CD4-positive, alpha-beta T cell treated with Interleukin-2 at 100 ng/mL for 4 hours (primary cell): ENCODE measurements at regions not wholly inside any gene's neighbourhood (a gene's known extent, or its start where the extent isn't known, plus 50 kb on each side); places are given as distances from the start of the nearest gene placed in this dataset.
A peak's percentile ranks its signal among the peaks of the same experiment; 100 is the strongest.

Source experiments
- DNase-seq: peaks from one replicate; pipeline ENCODE4 v3.0.0-alpha.2; 2020; ENCODE audit warnings: low spot score

DNA sequence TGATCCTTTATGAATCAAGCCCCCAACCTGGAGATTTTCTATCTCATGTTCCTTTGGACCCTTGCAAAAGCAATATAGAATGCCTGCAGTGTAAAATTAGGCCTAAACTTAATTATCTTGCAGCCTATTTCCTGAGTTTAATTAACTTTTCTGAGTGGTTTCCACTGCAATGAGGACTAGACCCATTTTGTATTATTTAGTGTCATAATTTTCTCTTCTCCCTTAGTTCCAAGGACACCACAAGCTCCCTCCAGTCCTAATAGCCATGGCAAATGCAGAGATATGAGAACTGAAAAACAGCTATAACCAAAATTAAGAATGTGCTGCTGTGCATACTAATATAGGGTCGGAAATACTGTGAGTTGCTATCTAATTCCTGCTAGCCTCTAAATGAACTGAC is 90.9 kb upstream of the GRAMD2B start:
- DNase-seq: no peak

DNA sequence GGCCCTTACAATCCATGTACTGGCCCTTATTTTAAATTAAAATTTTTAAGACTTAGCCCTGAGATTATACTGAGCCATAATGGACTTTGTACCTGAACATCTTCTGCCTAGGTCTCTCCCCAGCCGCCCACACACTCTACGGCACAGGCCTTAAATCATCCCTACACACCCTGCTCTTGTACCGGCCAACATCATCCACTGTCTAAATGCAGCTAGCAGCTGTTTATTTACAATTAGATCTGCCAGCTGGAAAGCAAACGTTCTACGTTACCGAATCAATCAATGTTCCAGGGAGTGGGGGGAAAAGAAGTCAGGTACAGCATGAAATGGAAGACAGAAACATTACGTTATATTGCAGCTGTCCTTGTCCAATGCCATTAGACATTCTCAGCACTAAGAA is 88.4 kb upstream of the GRAMD2B start:
- no peak for DNase-seq

DNA sequence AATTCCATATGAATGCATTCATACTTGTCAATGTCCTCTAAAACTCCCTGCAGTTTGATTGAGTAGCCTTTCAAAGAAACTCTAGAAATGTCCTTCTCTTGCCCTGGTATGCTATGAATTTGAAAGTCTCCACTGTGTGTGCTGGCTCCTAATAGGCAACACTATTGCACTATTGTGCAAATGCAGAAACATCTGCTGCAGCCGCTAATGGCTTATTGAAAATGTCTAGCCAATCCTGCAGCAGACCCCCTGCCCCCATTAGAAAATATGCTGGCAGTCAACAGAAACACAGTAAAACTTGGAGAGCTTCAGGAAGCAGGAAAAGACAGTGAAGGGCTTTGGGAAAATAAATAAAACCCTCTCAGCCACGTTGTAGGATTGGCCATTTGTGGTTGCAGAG is 87.3 kb upstream of the GRAMD2B start:
- DNase-seq: no peak

DNA sequence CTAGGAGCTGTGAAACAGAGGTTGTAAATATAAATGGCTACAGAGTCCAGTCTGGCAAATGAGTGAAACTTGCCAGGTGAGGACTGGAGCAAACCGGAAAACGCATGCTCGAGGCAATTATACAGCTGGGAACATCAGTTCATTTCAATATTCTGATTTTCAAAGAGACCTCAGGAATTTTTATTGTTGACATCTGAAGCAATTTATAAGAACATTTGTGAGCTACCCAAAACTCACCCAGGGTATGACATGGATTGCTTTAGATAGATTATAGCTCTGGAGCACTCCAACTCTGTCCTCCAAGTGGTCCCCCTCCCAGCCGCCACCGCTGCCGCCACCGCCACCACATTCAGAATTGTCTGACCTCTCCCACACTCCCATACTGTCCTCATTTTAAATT is 84.6 kb upstream of the GRAMD2B start:
- no peak for DNase-seq

DNA sequence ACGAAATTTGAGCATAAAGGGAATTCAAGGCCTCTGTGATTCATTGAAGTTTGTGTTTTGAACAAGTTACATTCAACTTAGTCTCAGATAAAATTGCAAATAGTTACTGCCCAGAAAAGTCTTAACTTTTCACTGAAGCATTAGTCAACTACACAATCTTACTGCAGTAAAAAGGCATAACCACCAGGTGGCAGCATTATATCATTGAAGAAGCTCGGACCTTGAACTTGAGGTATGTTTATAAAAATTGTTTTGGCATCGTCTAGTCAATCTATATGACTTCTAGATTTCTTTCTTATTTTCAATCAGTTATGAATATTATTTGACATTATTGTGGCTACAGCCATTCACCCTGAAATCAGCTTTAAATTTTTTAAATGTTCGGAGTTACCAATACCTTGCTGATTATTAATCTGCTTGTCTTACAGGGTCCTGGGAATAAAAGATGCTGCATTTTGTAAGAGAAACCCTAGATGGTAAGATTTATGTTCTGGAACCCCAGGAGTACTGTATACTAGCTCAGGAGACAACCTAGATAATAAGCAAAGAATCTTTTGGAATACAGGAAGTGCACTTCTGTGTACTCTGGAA is 83.9 kb upstream of the GRAMD2B start:
- DNase-seq: peak; percentile 71

DNA sequence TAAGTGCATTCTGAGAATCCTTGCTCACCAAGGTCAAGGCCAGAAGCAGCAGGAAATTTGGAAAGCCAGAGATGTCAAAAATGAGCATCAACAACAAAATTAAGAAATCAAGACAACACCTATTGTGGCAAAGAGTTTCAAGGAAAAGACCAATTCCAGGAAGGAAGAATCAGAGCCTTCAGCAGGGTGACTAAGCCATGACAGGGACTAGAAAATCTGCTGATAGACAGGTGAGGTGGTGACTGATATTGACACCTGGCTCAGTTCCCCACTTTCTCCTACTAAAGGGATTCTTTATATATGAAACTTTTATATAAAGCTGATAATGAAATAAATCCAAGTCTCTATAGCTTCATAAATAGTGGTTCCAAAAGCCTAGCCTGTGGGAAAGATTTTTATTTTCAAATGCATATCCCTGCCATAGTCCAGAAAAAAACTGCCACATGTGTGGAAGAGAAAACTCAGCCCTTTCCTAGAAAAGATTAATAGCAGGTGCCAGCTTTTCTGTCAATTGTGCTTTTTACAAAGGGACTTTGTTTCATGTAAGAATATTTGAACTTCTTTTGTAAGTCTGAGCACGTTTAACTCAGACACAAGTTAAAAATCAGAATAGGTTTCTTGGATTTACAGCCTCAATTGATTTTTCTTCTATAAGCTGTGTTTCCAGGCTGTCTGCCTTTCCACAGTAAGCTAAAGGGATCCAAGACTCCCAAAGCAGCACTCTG is 81.1 kb upstream of the GRAMD2B start:
- no peak for DNase-seq

DNA sequence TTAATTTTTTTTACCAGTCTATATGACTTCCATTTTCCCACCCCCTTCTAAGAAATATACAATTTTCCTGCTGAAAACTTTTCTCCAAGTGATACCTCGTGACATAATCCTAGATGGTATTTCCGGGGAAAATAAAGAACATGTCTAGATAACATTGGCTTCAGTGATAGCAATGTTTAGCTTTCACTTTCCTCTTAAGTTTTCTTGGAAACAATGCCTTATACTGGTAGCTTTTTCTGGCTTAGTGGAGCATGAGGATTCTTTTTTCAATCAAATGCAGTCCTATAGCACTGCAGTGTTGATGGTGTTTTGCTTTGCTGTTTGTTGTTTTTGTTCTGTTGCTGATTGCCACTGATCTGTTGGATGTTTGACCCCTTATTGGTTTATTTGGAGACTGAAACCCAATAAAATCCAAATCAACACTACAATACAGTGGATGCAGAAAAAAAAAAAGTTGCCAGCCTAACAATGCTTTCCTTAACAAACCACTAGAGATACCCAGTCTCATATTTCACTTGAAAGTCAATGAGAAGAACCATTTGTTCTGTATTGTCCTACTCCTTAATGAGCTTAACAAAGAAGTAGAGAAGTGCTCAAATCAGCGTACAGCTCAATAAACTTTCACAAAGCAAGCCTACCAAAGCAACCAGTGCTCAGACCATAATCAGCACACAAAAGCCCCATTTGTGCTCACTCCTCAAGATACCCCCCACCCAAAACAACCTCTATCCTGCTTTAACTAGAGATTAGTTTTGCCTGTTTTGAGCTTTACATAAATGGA is 74.2 kb upstream of the GRAMD2B start:
- no peak for DNase-seq

DNA sequence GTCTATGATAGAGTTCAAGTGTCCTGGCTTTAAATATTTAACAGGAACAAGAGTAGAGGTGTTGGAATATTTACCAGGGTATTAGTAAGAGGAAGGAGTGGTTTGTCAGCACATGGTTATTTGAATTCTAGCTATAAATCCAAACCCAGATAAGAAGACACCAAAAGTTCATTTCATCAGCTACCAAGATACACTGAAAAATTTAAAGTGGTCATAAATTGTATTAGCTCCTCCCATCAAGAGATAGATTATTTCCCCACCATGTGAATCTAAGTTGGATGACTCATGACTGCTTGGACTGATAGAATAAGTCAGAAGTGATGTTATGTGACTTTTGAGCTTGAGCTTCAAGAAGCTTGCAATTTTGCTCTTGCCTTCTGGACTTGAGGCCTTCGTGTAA is 72.1 kb upstream of the GRAMD2B start:
- DNase-seq: no peak

DNA sequence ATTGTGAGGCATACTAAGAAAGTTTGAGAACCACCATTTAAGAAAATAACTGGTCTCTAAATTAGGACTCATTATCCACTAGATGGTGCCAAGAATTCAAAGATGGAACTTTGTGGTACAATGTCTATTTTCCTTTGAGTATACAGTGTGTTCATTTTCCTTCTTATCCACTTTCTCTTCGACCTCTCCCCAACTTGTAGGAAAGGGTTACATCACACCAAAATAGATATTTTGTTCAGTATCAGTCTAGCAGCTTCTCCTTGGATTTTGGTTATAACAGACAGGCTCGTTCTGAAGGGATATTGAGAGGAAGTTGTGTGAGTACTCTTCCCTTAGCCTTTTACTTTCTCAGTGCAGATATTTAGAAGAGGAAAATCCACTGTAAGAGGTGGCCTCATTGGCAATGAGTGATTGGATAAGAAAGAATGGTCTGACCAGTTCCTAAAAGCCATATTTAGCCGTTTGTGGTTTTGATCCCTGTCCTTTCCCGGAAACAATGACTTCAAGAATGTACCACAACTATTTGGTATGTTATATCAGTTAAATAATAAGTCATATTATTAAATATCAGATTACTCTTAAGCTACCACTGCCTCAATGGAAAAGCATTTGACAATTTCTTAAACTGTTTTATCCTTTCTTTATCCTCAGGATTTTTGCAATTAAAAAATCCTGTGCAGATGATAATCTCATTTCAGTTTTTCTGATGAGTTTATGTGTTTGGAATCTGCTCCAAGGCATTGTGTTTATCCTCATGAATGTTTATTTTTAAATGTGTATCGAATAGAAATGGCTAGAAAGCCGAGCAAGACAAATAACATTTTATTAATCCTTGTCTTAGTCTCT is 69.0 kb upstream of the GRAMD2B start:
- DNase-seq: peak; percentile 52

DNA sequence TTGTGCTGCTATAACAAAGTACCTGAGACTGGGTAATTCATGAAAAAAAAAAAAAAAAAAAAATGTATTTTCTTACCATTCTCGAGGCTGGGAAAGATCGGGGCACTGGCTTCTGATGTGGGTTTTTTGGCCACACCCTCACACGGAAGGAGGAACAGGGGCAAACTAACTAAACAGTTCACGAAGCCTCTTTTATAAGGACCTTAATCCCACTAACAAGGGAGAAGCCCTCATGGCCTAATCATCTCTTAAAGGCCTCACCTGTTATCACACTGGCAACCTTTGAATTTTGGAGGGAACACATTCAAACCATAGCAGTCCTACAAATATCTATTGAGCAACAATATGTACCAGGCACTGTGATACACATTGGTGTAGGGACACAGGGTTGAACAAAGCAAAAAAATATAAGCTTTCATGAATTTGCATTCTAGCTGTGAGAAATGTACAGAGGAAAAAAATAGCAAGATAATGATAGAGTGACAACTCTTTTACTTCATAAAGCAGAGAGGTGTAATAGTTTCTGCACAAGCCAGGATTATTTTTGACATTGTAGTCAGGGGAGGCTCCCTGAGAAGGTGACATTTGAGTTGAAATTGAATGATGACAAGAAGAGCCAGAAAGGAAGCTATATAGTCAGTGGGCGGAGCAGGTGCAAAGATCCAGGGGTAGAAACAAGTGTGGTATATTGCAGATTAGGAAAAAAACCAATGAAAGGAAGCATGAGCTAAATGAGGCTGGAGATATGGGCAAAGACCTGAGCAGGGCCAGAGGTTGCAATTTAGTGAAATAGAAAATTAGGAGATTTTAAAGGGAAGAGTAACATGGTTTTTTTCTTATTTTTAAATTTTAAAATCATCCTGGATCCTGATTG is 68.1 kb upstream of the GRAMD2B start:
- DNase-seq: no peak

DNA sequence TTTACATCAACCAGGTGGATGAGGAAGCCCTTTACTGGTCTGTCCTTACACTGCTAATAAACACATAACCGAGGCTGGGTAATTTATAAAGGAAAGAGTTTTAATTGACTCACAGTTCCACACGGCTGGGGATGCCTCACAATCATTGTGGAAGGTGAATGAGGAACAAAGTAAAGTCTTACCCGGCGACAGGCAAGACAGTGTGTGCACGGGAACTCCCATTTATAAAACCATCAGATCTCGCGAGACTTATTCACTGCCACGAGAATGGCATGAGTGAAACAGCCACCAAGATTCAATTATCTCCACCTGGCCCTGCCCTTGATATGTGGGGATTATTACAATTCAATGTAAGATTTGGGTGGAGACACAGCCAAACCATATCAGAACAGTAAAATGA is 67.3 kb upstream of the GRAMD2B start:
- DNase-seq: no peak

DNA sequence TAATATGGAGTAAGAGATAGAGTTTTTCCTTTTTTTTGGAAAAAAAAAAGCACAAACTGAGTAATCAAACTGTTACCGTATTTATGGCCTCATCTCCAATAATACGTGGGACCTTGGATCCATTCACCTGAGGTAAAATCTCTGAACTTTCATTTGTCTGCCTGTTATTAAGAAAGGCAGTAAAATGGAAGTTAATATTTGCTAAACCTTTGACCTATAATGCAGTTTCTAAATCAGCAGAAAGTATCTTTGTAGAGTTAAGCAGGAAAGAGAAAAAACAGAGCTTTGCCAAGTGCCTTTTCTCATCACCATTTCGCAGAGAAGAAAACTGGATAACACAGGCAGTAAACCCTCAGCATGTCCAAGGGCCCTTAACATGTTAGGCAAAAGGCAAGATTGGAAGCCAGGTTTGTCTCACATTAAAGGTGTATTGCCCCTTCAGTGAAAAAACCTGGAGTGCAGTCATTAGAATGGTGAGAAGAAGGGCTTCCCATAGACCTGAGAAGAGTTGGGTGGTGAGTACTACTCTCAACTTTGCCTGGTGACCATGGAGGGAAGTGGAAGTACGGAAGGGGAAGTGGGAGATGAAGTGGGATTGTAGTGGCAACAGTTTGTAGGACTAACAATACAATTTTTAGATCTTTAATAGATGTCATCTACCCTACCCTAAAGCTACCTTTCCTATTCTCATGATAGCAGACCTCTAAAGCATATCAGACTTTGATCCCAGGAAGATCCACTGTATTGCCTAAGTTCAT is 65.4 kb upstream of the GRAMD2B start:
- no peak for DNase-seq

DNA sequence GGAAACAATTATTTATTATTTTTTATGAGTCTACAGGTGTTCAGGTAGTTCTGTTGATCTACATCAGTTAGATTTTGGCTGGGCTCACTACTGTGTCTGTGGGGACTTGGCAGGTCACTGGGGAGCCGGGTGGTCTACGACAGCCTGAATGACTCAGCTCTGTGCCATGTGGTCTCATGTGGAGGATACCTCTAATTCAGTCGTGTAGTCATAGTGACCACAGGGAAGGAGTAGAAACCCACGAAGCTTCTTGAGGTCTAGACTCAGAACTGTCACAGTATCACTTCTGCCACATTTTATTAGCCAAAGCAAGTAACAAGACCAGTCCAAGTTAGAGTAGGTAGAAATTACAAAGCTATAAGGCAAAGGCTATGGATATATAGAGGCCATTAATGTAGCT is 64.7 kb upstream of the GRAMD2B start:
- no peak for DNase-seq

DNA sequence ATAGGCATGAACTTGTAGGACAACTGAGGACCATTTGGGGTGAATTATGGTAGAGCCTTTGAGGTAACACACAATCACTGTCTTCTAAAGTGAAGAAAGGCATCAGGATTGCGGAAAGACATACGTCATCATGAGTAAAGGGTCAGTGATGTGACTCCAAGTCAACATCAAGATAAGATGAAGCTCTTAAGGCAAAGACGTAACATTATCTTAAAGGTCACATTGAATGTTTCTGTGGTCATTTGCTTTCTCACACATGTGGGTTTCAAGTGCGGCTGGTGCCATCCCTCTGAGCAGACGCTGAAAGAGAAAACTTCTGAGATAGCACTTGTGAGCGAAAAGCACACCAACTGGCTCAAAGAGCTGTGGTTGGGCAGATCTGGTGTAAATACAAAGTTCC is 63.3 kb upstream of the GRAMD2B start:
- no peak for DNase-seq

DNA sequence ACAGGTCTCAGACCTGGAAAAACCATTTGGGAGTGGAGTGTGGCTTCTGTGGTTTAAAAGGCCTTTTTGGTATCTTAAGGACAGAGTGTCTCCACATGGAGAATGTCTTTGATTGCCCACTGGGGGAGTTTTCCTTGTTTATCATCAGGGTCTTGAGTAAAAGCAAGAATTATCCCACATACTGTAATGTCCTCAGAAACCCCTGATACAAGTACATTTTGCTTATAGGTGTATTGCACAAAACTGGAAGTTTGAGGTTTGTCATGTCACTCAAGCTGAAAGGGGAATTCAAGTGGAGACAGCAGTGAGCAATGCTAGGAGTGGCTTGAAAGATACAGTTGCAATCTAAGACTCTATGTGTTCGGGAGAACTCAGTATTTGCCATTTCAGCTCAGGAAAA is 62.7 kb upstream of the GRAMD2B start:
- no peak for DNase-seq

DNA sequence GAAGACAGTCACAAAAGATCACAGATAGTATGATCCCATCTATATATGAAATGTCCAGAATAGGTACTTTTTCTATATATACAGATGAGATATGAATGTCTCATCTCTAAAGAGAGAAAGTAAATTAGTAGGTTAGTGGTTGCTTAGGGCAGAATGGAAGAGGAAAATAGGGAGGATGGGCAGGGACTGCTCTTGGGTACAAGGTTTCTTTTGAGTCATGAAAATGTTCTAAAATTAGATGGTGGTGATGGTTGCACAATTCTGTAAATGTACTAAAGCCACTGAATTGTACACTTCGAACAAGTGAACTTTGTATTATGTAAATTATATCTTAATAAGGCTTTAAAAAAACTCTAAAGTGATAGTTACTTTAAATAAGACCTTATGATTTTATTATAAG is 59.6 kb upstream of the GRAMD2B start:
- DNase-seq: no peak

DNA sequence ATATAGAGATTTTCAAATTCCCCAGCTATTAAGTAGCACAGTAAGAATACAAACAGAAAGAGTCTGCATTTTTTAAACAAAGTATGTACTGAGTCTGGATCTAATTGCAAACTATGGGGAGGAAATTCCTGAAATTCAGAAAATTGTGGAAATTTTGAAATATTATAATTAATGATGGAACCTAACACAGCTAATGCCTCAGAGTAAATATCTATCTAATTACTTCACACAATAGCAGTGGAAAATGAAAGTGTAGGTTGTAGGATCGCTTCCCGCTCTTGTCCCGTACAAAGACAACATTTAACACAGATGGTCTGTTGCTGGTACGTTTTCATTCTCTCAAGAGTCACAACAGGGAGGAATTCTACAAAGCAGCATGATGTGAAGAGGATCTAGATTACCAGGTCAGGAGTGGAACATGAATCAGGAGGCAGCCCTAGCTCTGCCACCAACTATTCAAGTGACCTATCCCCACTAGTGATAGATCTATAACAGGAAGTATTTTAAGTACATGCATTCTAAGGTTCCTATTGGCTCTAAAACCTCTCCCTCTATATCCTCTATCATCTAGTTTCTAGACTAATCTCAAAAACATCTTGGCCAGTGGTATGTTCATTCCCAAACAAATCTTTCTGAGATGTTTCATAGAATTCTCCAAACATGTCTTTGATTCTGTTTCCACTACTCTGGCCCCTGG is 58.9 kb upstream of the GRAMD2B start:
- no peak for DNase-seq

DNA sequence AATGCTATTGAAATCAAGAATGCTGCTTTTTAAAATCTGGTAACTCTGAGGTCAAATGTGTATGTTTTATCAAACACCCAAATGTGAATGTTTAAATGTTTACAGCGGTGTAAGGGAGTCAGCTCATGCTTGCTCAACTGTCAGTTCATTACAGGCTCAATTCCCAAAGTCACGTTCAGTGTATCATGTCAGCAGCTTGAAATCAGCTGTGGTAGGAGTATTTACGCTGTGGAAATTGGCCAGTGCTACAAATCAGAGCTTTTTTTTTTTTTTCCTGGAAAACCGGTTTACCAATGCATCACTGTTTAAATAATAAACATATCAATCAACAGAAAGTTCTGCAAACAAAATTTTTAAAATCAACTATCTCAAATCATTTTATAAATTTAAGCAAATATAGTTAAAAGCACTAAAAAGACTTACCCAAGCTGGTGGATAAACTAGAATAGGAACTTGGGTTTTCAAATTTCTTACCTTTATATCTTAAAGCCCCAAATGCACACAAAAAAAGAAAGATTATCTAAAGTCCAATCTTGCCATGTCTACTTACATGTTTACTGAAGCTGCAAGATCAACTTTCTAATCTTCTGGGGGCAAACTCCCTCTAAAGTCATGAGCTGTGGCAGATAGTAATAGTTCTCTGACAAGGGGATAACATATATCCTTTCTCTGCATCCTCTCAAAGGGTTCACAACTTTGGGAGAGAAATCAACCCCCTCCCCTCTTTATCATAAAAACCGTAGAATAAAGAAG is 57.6 kb upstream of the GRAMD2B start:
- DNase-seq: no peak

DNA sequence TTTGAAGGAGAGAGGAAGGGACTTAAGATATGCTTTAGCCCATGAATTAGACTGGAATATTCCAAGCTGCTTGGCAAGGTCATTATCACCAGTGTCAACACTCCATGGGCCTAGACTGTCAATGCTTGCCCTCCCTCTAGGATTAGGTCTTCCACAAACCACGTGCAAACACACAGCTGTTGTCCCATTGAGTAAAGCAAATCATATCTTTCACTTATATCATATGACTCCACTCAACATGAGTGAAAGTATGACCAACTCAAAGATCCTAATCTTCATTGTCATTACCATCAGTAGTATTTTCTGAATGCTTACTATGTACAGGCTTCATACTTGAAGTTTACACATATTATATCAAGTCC is 57.0 kb upstream of the GRAMD2B start:
- DNase-seq: no peak
